ENCODE measurements at regions not wholly inside any gene's neighbourhood (a gene's known extent, or its start where the extent isn't known, plus 50 kb on each side); places are given as distances from the start of the nearest gene placed in this dataset.
A peak's percentile ranks its signal among the peaks of the same experiment; 100 is the strongest.

GRCh38 chr10:4249841-4250586 is 465.0 kb upstream of the KLF6 start:
- no peaks in the 10 kb centered on the region for H3K9me3 ChIP-seq
- TF ChIP-seq CTCF (IDR thresholded peaks at IDR 0.05) (no peak), POLR2A (IDR thresholded peaks at IDR 0.05) (no peak)
- no peak overlapping the region for H3K4me3 ChIP-seq
- peaks cover 8% of the 10 kb centered on the region for H3K4me1 ChIP-seq
- 84 to 85% methylated on average over 4 of the region's 4 CpGs for WGBS, 2 donors
- intact Hi-C loops (cut with DNase I; ENCODE audit: low total_unique reads), result no loop called here
- H3K27me3 ChIP-seq, result no peaks in the 10 kb centered on the region
- H3K36me3 ChIP-seq (ENCODE audit: low read depth, missing control alignments), result no peaks in the 10 kb centered on the region
- DNase-seq, result no peak
- no peak overlapping the region for H3K27ac ChIP-seq

- WGBS, 2 donors, result 81 to 84% methylated on average over 5 of the region's 5 CpGs
- Histone ChIP-seq H3K4me3 (no peak overlapping the region), H3K27me3 (no peaks in the 10 kb centered on the region), H3K27ac (no peak overlapping the region), H3K9me3 (no peaks in the 10 kb centered on the region), H3K4me1 (peaks cover 14% of the 10 kb centered on the region), H3K36me3 (ENCODE audit: low read depth, missing control alignments) (no peaks in the 10 kb centered on the region)
- DNase-seq, result no peak
- intact Hi-C loops (cut with DNase I; ENCODE audit: low total_unique reads), result no loop called here
- TF ChIP-seq POLR2A (IDR thresholded peaks at IDR 0.05), result no peak
- TF ChIP-seq CTCF (IDR thresholded peaks at IDR 0.05), result no peak
These were observed 462.4 kb upstream of the KLF6 start for GRCh38 chr10:4247379-4247778.

GRCh38 chr10:4246881-4247358 is 461.9 kb upstream of the KLF6 start:
- DNase-seq, result no peak
- no peak overlapping the region for H3K4me3 ChIP-seq
- no peak overlapping the region for H3K27ac ChIP-seq
- H3K27me3 ChIP-seq, result no peaks in the 10 kb centered on the region
- H3K9me3 ChIP-seq, result no peaks in the 10 kb centered on the region
- TF ChIP-seq POLR2A (IDR thresholded peaks at IDR 0.05) (no peak), CTCF (IDR thresholded peaks at IDR 0.05) (no peak)
- H3K4me1 ChIP-seq, result peaks cover 18% of the 10 kb centered on the region
- WGBS, 2 donors, result 18 to 21% methylated on average over 4 of the region's 4 CpGs
- no peaks in the 10 kb centered on the region for H3K36me3 ChIP-seq (ENCODE audit: low read depth, missing control alignments)
- intact Hi-C loops (cut with DNase I; ENCODE audit: low total_unique reads), result no loop called here

- H3K36me3 ChIP-seq (ENCODE audit: low read depth, missing control alignments), result no peaks in the 10 kb centered on the region
- no peak for TF ChIP-seq CTCF (IDR thresholded peaks at IDR 0.05)
- TF ChIP-seq POLR2A (IDR thresholded peaks at IDR 0.05), result no peak
- H3K4me3 ChIP-seq, result no peak overlapping the region
- H3K27me3 ChIP-seq, result no peaks in the 10 kb centered on the region
- no peak overlapping the region for H3K27ac ChIP-seq
- WGBS, 2 donors, result 69 to 81% methylated on average over 1 of the region's 1 CpG
- H3K9me3 ChIP-seq, result no peaks in the 10 kb centered on the region
- H3K4me1 ChIP-seq, result peaks cover 28% of the 10 kb centered on the region
- no peak for DNase-seq
- intact Hi-C loops (cut with DNase I; ENCODE audit: low total_unique reads), result no loop called here
These were observed 458.6 kb upstream of the KLF6 start for GRCh38 chr10:4243651-4244050.

- intact Hi-C loops (cut with DNase I; ENCODE audit: low total_unique reads), result no loop called here
- H3K27ac ChIP-seq, result peak overlapping the region in 1 of 2 donors; percentile 74
- TF ChIP-seq POLR2A (IDR thresholded peaks at IDR 0.05) (no peak), CTCF (IDR thresholded peaks at IDR 0.05) (no peak)
- no peaks in the 10 kb centered on the region for H3K9me3 ChIP-seq
- WGBS, 2 donors, result 78 to 89% methylated on average over 6 of the region's 6 CpGs
- DNase-seq, result no peak
- no peaks in the 10 kb centered on the region for H3K27me3 ChIP-seq
- H3K4me1 ChIP-seq, result peaks cover 28% of the 10 kb centered on the region
- H3K36me3 ChIP-seq (ENCODE audit: low read depth, missing control alignments), result no peaks in the 10 kb centered on the region
- H3K4me3 ChIP-seq, result no peak overlapping the region
These were observed 458.2 kb upstream of the KLF6 start for GRCh38 chr10:4243169-4243568.

All from testis (tissue), 2 donors.